GM12865 (cell line): ENCODE measurements at regions not wholly inside any gene's neighbourhood (a gene's known extent, or its start where the extent isn't known, plus 50 kb on each side); places are given as distances from the start of the nearest gene placed in this dataset.

ENCODE experiments used
- DNase-seq: peaks from one replicate; pipeline ENCODE4 v3.0.0; 2010; ENCODE audit warnings: low read depth
- H3K4me3 ChIP-seq: 2 replicates; pipeline ENCODE4 v1.5.1; 2011; ENCODE audit warnings: mild to moderate bottlenecking, low read depth, low read length, control low read depth
- CTCF ChIP-seq: IDR thresholded peaks from 2 replicates; pipeline ENCODE4 v1.5.1; 2011; ENCODE audit warnings: low read length, control low read depth, low read depth, inconsistent platforms; ENCODE audit not compliant: insufficient read depth; ENCODE audit errors: missing control alignments

- no peak for DNase-seq
- TF ChIP-seq CTCF = no peak
- H3K4me3 ChIP-seq = no peak overlapping the region
Observed at GRCh38 chr2:200758341-200758740, 53.4 kb upstream of the BZW1 start.

- DNase-seq = no peak
Observed at GRCh38 chr2:200761266-200761665, 50.4 kb upstream of the BZW1 start.

More at GRCh38 chr2:200761266-200761665, 50.4 kb upstream of the BZW1 start:
- H3K4me3 ChIP-seq = no peak overlapping the region
- TF ChIP-seq CTCF = no peak
